HG03469 (cell line): ENCODE measurements at regions not wholly inside any gene's neighbourhood (a gene's known extent, or its start where the extent isn't known, plus 50 kb on each side); places are given as distances from the start of the nearest gene placed in this dataset.
"Not testable (repeated sequence)": the region's sequence is repeated elsewhere in the genome, so short reads cannot be mapped to it uniquely, and the experiment has no call there.

Source experiments
- ATAC-seq: cut with Tn5 transposase; IDR thresholded peaks from one replicate; pipeline ENCODE4 v1.9.1; 2021; ENCODE audit warnings: mild to moderate bottlenecking, moderate library complexity, moderate number of reproducible peaks; ENCODE audit not compliant: unreplicated experiment

DNA sequence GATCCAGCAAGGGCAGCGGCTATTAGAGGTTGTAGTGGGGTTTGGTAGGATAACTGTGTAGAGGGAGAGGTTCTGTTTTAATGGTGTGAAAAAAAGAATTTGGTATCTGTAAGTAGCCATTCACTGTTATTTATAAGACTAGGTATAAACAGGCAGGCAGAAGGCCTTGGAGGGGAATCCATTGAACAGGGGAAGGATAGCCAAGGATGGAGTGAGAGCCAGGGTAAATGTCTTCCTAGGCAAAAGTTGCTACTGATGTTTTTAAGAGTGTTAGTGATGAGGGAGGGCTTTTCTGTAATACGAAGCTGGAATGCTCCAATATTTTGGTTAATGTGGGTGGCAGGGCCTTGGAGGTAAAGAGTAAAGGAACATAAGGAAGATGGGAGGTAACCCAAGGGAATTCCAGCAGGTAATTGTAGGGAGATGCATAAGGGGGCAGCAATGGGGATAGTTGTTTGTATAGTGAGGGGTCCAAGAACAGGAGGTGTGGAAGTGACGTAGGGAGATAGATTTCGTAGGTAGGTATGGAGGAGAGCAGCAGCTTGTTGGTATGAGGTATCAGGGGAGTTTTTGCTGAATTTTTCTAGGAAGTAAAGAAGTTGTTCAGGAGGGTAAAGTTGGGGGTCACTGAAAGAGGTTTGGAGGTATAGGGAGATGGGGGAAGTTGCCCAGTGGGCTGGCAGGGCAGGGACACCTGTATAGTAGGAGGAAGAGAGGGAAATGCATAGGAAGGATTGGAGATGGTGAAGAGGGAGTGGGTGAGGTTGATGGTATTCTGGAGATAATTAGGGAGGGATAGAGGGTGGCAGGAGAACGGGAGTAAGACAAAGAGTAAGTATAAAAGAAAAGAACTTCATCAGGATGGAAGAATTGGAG is 752.4 kb upstream of the ADGRB3 start:
- ATAC-seq, result no peak

GRCh38 chr6:67881706-67882065 is 753.4 kb upstream of the ADGRB3 start:
- no peak for ATAC-seq

DNA sequence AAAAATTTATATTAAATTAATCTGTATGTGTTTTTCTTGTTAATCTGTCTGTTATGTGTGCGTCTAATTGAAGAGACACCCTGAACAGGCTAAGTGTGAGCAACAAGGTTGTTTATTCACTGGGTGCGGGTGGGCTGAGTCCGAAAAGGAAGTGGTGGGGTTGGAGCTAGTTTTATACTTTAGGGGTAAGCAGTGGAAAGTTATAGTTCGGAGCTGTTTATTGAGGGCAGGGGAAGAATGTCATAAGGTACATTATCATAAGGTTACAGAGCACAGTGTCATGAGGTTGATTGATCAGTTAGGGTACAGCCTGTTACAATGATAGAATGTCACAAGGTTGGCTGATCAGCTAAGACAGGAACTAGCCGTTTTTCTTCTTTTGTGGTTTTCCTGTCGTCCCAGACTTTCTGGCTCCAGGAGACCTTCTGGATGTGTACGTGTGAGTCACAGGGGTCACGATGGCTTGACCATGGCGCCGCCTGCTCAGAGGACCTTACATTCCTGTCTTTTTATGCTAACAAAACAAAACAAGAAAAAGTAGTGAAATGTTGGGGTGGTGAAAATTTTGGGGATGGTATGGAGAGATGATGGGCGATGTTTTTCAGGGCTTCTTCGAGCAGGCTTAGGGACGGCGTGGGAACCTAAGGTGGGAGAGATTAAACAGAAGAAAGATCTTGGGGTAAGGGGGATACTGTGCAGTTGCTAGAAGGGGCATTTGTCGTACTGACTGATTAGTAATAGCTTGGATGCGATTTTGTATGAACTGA is 754.0 kb upstream of the ADGRB3 start:
- no peak for ATAC-seq

- not testable (repeated sequence) for ATAC-seq
These were observed 754.7 kb upstream of the ADGRB3 start for GRCh38 chr6:67880343-67880742.

- ATAC-seq, result not testable (repeated sequence)
These were observed 755.2 kb upstream of the ADGRB3 start for GRCh38 chr6:67879928-67880327.

DNA sequence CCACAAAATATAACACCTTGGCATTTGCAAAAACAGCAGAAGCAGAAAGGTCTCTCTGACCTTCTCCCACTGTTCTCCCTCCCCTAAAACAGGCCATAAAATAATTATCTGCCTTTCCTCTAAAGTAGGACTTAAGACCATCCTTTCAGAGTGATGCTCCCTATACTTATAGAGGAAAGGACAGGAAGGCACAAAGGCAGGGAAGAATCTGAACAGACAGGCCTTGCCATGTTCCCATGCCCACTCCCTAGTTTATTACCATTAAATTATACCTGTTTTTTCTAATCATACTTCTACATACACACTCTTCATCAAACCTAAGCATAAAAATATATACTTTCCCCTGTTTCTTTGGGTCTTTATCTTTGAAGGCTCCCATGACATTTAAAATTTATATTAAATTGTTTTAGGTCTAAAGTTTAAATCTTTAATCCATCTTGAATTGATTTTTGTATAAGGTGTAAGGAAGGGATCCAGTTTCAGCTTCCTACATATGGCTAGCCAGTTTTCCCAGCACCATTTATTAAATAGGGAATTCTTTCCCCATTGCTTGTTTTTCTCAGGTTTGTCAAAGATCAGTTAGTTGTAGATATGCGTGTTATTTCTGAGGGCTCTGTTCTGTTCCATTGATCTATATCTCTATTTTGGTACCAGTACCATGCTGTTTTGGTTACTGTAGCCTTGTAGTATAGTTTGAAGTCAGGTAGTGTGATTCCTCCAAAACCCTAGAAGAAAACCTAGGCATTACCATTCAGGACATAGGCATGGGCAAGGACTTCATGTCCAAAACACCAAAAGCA is 755.8 kb upstream of the ADGRB3 start:
- ATAC-seq, result not testable (repeated sequence)

- ATAC-seq, result not testable (repeated sequence)
These were observed 756.9 kb upstream of the ADGRB3 start for GRCh38 chr6:67878216-67878615.

DNA sequence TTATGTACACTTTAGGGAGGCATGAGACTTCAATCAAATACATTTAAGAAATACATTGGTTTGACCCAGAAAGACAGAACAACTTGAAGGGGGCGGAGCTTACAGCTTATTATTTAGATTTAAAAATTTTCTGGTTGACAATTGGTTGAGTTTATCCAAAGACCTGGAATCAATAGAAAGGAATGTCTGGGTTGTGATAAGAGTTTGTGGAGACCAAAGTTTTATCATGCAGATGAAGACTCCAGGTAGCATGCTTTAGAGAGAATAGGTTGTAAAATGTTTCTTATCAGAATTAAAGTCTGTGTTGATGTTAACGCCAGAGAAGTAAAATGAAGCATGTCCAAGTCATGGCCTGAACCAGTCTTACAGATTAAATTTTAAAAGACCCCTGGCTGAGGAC is 757.8 kb upstream of the ADGRB3 start:
- ATAC-seq, result no peak

DNA sequence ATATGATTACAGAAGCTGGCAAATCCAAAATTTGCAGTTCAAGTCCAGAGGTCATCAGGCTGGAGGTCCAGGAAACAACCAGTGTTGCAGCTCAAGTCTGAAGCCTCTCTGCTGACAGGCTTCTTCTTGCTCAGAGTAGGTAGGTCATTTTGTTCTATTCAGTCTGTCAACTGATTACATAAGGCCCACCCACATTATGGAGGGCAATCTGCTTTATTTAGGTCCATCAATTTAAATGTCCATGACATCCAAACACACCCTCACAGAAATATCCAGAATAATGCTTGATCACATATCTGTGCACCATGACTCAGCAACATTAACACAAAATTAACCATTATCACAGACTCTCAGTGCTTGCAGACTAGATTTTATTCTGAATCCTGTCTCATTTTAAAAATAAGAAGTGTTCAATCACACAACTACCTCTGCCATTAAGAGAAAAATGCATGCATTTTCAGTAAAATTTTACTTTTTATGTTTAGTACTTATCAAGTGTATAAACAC is 759.2 kb upstream of the ADGRB3 start:
- ATAC-seq, result no peak

DNA sequence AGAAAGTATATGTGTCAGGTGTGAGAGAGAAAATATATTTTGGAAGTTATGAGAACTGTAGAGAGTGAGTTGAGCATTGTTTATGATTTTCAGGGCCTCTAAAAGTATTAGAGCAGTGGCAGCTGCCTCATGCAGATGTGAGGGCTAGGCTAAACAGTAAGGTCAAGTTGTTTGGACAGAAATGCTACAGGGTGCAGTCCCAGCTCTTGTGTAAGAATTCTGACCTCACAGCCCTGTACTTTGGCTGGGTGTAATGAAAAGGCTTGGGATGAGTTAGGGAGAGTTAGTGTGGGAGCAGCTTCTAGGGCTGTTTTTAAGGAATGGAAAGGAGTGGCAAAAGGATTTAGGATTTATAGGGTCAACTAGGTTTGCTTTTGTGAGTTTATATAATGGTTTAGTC is 764.8 kb upstream of the ADGRB3 start:
- ATAC-seq, result no peak

GRCh38 chr6:67863346-67863745 is 771.7 kb upstream of the ADGRB3 start:
- no peak for ATAC-seq

- ATAC-seq, result no peak
These were observed 781.0 kb upstream of the ADGRB3 start for GRCh38 chr6:67854098-67854497.

GRCh38 chr6:67839818-67840217 is 795.3 kb upstream of the ADGRB3 start:
- no peak for ATAC-seq

- ATAC-seq, result no peak
These were observed 809.7 kb upstream of the ADGRB3 start for GRCh38 chr6:67825201-67825895.

DNA sequence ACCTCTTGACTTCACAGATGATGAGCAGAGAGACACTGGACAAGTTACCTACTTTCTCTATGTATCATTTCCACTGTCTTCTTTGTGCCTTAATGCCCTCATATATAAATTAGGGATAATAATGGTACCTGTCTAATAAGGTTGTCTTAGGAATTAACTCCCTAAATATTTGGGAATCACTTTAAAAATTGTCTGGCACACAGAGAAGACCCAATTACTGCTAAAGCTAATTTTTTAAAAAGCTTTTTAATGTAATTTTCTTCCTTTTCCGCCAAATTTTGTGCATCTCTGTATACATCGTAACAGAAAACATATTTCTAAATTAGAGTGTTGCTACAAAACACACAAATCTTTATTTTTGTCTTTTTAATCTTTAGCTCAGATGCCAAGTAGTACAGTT is 816.8 kb upstream of the ADGRB3 start:
- no peak for ATAC-seq

DNA sequence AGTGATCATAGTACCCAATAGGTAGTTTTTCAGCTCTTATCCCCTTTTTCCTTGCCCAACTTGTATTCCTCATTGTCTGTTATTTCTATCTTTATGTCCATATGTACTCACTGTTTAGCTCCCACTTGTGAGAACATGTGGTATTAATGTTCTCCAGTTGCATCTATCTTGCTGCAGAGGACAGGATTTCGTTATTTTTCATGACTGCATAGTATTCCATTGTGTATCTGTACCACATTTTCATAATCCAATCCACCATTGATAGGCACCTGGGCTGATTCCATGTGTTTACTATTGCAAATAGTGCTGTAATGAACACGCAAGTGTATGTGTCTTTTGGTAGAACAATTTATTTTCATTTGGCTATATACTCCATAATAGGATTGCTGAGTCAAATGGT is 819.5 kb upstream of the ADGRB3 start:
- ATAC-seq, result no peak

- ATAC-seq, result no peak
These were observed 820.8 kb upstream of the ADGRB3 start for GRCh38 chr6:67814262-67814661.

- ATAC-seq, result no peak
These were observed 822.4 kb upstream of the ADGRB3 start for GRCh38 chr6:67812693-67813092.

GRCh38 chr6:67812125-67812524 is 823.0 kb upstream of the ADGRB3 start:
- ATAC-seq, result no peak

GRCh38 chr6:67811239-67812037 is 823.6 kb upstream of the ADGRB3 start:
- no peak for ATAC-seq
